Urothelium cell line (cell line): ENCODE measurements at regions not wholly inside any gene's neighbourhood (a gene's known extent, or its start where the extent isn't known, plus 50 kb on each side); places are given as distances from the start of the nearest gene placed in this dataset.

Experiments
- DNase-seq: peaks from one replicate; pipeline ENCODE4 v3.0.0; 2011; ENCODE audit warnings: low spot score, mixed read lengths
- FAIRE-seq: peaks from 2 replicates; lab custom pipeline; 2011; peaks lifted over from hg19 to GRCh38; lab: Jason Lieb, UNC

- DNase-seq, result no peak
- FAIRE-seq, result no peak
Measured at GRCh38 chr6:22221630-22222029, 75.2 kb downstream of the PRL start.

- FAIRE-seq (no peak), DNase-seq (no peak)
Measured at GRCh38 chr6:22222469-22222868, 74.4 kb downstream of the PRL start.

GRCh38 chr6:22227824-22228610, 68.8 kb downstream of the PRL start:
- DNase-seq (no peak), FAIRE-seq (no peak)

- no peak for FAIRE-seq
Measured at GRCh38 chr6:22231050-22231449, 65.8 kb downstream of the PRL start.

GRCh38 chr6:22231616-22232015, 65.2 kb downstream of the PRL start:
- FAIRE-seq (no peak), DNase-seq (peak; percentile 64)

More at GRCh38 chr6:22231050-22231449, 65.8 kb downstream of the PRL start:
- DNase-seq, result no peak

- DNase-seq (peak; percentile 75), FAIRE-seq (peak; percentile 65)
Measured at GRCh38 chr6:22236626-22237414, 60.0 kb downstream of the PRL start.
